ENCODE measurements at regions not wholly inside any gene's neighbourhood (a gene's known extent, or its start where the extent isn't known, plus 50 kb on each side); places are given as distances from the start of the nearest gene placed in this dataset.

DNA sequence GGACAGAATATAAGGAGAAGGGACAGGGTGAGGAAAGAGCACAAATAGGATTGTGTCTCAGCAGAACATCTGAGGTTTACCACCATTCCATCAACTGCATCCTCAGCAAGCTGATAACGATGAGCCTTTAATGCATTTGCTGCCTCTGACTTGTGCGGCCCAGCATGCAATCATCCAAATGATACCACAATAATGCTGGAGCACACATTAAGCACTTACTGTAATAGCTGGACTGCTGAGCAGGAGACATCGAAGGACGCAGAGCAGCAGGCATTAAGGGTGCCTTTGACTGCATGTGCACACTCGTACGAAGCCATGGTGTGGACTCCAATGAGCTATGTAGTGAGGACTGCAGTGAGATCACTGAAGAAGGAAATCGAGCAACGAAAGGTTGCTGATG, 469.4 kb downstream of the FOXO1 start:
- H3K4me3 Mint-ChIP-seq, result no peak overlapping the region
- TF ChIP-seq, protein P1, sequence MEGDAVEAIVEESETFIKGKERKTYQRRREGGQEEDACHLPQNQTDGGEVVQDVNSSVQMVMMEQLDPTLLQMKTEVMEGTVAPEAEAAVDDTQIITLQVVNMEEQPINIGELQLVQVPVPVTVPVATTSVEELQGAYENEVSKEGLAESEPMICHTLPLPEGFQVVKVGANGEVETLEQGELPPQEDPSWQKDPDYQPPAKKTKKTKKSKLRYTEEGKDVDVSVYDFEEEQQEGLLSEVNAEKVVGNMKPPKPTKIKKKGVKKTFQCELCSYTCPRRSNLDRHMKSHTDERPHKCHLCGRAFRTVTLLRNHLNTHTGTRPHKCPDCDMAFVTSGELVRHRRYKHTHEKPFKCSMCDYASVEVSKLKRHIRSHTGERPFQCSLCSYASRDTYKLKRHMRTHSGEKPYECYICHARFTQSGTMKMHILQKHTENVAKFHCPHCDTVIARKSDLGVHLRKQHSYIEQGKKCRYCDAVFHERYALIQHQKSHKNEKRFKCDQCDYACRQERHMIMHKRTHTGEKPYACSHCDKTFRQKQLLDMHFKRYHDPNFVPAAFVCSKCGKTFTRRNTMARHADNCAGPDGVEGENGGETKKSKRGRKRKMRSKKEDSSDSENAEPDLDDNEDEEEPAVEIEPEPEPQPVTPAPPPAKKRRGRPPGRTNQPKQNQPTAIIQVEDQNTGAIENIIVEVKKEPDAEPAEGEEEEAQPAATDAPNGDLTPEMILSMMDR (IDR thresholded peaks at IDR 0.05; ENCODE audit: unreplicated experiment in 3 of 3), result no peak

DNA sequence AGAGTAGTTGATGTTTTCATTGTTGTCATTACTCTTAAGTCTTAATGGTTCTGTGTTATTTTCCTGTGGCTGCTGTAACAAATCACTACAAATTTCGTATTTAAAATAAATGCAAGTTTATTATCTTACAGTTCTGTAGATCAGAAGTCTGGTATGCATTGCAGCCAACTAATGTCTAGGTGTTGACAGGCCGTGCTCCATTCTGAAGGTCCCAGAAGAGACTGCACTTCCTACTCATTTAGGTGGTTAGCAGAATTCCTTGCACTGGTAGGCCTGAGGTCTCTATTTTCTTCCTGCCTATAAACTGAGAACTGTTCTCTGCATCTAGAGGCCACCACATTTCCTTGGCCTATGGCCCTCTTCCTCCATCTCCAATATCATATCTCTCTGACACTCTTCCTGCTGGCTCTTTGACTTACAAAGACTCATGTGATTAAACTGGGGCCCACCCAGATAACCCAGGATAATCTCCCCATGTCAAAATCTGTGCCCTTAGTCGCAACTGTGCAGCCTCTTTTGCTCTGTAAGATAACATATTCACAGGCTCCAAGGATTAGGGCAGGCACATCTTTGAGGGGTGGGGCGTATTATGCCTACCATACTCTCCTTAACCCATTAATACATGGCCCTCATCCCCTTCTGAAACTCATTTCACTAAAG, 468.4 kb downstream of the FOXO1 start:
- H3K9me3 Mint-ChIP-seq, result no peaks in the 10 kb centered on the region
- no peak overlapping the region for H3K27ac Mint-ChIP-seq
- TF ChIP-seq, protein P1 (IDR thresholded peaks at IDR 0.05; ENCODE audit: unreplicated experiment in 3 of 3), result no peak
- H3K27me3 Mint-ChIP-seq (ENCODE audit: low read depth), result no peaks in the 10 kb centered on the region
- H3K4me3 Mint-ChIP-seq, result no peak overlapping the region
- peaks cover 12% of the 10 kb centered on the region for H3K4me1 Mint-ChIP-seq
- no peaks in the 10 kb centered on the region for H3K36me3 Mint-ChIP-seq (ENCODE audit: low read depth)

More for the DNA sequence above, 469.4 kb downstream of the FOXO1 start:
- Mint-ChIP-seq H3K36me3 (ENCODE audit: low read depth) (no peaks in the 10 kb centered on the region), H3K27ac (no peak overlapping the region), H3K9me3 (no peaks in the 10 kb centered on the region), H3K4me1 (peaks cover 18% of the 10 kb centered on the region), H3K27me3 (ENCODE audit: low read depth) (no peaks in the 10 kb centered on the region)

DNA sequence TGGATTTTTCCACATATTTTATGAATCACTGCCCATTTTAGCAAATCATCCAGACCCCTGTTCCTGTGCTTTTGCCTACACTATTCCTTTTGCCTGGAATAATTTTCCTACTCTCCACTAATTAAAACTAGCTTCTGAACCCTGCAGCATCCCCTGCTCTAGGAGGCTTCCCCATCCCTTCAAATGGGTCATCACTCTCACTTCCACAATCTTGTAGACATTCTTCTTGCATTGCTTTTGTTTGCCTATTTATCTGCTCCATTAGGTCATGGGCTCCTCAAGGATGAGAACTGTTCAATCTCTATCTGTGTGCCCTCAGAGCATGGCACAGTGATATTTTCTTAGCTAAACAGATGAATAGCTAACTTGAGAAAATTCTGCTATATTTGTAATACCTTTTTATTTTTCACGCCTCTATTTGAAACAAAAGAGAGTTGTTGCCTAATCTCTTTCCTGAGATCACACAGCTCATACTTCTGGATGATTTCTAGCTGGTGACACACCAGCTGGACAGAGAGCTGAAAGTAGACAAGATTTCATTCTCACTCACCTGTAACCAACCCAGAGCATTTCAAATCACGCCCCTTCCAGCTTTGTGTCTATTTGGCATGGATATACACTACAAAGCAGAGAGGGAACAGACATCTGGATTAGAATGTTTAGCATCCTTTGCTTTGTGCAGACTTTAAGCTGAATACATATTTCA, 466.0 kb downstream of the FOXO1 start:
- Mint-ChIP-seq H3K4me3 (no peak overlapping the region), H3K27ac (no peak overlapping the region), H3K9me3 (no peaks in the 10 kb centered on the region), H3K36me3 (ENCODE audit: low read depth) (no peaks in the 10 kb centered on the region), H3K4me1 (no peaks in the 10 kb centered on the region), H3K27me3 (ENCODE audit: low read depth) (no peaks in the 10 kb centered on the region)
- TF ChIP-seq, protein P1 (IDR thresholded peaks at IDR 0.05; ENCODE audit: unreplicated experiment in 3 of 3), result no peak

DNA sequence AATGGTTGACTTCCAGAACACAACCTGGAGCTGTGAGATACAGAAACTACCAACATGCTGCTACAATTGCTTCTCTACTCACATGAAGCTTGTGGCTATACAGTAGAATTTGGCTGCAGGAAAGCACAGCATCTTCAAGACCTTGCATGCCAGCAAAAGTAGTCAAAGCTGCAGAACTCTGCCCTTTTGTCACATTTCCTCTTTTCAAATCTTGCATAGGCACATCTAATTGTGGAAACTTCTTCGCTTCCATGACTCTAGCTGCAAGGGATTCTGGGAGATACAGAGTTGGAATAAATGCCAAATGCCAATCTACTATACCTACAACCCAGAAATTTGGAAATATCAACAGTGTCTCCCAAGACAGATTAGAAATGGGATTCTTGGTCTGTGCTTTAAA, 462.2 kb downstream of the FOXO1 start:
- Mint-ChIP-seq H3K27ac (no peak overlapping the region), H3K27me3 (ENCODE audit: low read depth) (no peaks in the 10 kb centered on the region), H3K4me1 (no peaks in the 10 kb centered on the region), H3K36me3 (ENCODE audit: low read depth) (no peaks in the 10 kb centered on the region), H3K9me3 (no peaks in the 10 kb centered on the region), H3K4me3 (no peak overlapping the region)
- TF ChIP-seq, protein P1 (IDR thresholded peaks at IDR 0.05; ENCODE audit: unreplicated experiment in 3 of 3), result no peak

DNA sequence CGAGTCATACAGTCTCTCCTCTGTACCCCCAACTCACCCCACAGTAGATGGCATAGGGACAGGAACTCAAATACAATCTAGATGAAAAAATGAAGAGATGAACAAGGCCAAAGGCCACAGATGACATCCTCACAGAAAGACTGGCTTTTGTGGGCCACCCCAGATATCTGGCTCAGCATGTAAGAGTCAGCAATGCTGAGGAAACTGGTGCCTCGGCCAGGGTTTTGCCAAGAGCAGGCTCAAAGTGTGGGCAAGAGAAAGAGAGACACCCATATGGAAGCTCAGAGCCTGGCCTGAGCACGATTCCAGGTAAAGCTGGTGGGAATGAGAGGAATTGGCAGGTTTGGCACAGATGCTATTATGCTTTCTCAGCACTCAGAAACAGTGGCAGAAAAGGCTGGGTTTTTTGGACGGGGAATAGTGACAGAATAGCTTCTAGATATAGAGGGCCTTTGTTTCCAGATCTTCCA, 460.6 kb downstream of the FOXO1 start:
- H3K4me1 Mint-ChIP-seq, result no peaks in the 10 kb centered on the region
- no peak overlapping the region for H3K27ac Mint-ChIP-seq
- H3K9me3 Mint-ChIP-seq, result no peaks in the 10 kb centered on the region
- no peaks in the 10 kb centered on the region for H3K27me3 Mint-ChIP-seq (ENCODE audit: low read depth)
- TF ChIP-seq, protein P1 (IDR thresholded peaks at IDR 0.05; ENCODE audit: unreplicated experiment in 3 of 3), result no peak
- no peaks in the 10 kb centered on the region for H3K36me3 Mint-ChIP-seq (ENCODE audit: low read depth)
- H3K4me3 Mint-ChIP-seq, result no peak overlapping the region
